ENCODE measurements at regions not wholly inside any gene's neighbourhood (a gene's known extent, or its start where the extent isn't known, plus 50 kb on each side); places are given as distances from the start of the nearest gene placed in this dataset.

- H3K4me3 ChIP-seq (ENCODE audit: low read length): no peak overlapping the region
- TF ChIP-seq CTCF (conservative IDR thresholded peaks at IDR 0.05; ENCODE audit: low read length): no peak
- DNase-seq (ENCODE audit: low read depth): no peak
Measured at GRCh38 chr6:125423047-125423446, 121.3 kb upstream of the HDDC2 start.

DNA sequence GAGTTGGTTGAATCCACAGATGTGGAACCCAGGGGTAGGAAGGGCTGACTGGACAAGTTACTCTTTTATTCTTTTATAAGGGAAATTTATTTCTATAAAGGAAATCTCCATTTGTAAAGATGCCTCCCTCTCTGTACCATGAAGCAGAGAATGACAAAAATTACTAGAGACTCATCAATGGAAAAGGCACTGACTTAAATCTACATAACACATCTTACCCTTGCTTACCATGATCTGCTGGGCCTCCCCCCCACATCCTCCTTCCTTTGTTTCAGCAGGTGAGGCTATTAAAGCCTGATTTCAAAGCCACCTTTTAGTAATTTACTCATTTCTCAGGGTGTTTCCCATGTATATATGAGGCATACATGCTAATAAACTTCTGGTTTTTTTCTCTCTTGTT lies 130.2 kb upstream of the HDDC2 start:
- H3K4me3 ChIP-seq (ENCODE audit: low read length): no peak overlapping the region
- DNase-seq (ENCODE audit: low read depth): no peak
- no peak for TF ChIP-seq CTCF (conservative IDR thresholded peaks at IDR 0.05; ENCODE audit: low read length)

- no peak overlapping the region for H3K4me3 ChIP-seq (ENCODE audit: low read length)
- TF ChIP-seq CTCF (conservative IDR thresholded peaks at IDR 0.05; ENCODE audit: low read length): no peak
Measured at GRCh38 chr6:125432963-125433362, 131.2 kb upstream of the HDDC2 start.

GRCh38 chr6:125434760-125435159 lies 133.0 kb upstream of the HDDC2 start:
- H3K4me3 ChIP-seq (ENCODE audit: low read length): no peak overlapping the region
- TF ChIP-seq CTCF (conservative IDR thresholded peaks at IDR 0.05; ENCODE audit: low read length): no peak
- DNase-seq (ENCODE audit: low read depth): no peak

More at GRCh38 chr6:125432963-125433362, 131.2 kb upstream of the HDDC2 start:
- no peak for DNase-seq (ENCODE audit: low read depth)

DNA sequence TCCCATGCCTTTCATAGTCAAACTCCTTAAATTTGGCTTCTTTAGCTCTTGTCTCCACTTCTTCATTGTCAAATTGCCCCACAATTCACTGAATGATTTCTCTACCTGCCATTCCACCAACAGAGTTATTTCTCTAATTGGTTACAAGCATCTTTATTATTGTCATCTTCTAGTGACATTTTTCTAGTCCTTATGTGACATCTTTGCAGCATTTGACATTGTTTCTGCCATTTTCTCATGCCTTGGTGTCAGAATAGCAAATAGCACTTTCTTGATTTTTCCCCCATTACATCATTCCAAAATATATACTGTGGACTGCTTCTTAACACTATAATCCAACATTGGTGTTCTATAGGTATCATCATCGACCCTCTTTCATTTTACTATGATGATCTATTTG lies 137.7 kb upstream of the HDDC2 start:
- no peak overlapping the region for H3K4me3 ChIP-seq (ENCODE audit: low read length)
- no peak for TF ChIP-seq CTCF (conservative IDR thresholded peaks at IDR 0.05; ENCODE audit: low read length)
- no peak for DNase-seq (ENCODE audit: low read depth)

GRCh38 chr6:125444006-125444923 lies 142.5 kb upstream of the HDDC2 start:
- TF ChIP-seq CTCF (conservative IDR thresholded peaks at IDR 0.05; ENCODE audit: low read length): no peak
- H3K4me3 ChIP-seq (ENCODE audit: low read length): no peak overlapping the region
- DNase-seq (ENCODE audit: low read depth): no peak

DNA sequence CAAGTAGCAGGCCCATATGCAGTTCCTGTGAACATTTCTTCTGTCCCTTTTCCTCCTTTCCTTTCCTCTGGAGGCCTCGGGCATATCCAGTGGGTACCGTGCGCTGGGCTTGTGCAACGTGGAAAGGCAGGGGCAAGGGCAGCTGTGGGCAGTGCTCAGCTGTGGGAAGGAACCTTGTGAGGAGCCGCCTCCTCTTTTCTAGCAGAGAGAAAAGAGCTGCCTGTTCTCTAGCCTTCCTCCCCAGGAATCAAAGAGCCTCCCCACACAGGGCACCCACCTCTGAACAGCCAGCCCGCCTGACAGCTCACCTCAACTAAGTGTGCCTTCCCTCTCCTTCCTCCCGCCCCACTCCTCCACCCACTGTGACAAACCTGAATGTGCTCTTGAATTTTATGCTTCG lies 143.3 kb upstream of the HDDC2 start:
- TF ChIP-seq CTCF (conservative IDR thresholded peaks at IDR 0.05; ENCODE audit: low read length): no peak
- DNase-seq (ENCODE audit: low read depth): no peak
- H3K4me3 ChIP-seq (ENCODE audit: low read length): no peak overlapping the region
